ENCODE measurements at regions not wholly inside any gene's neighbourhood (a gene's known extent, or its start where the extent isn't known, plus 50 kb on each side); places are given as distances from the start of the nearest gene placed in this dataset.

GRCh38 chr12:58302487-58303011 lies 361.2 kb downstream of the ATP23 start:
- no peak overlapping the region for H3K27ac ChIP-seq
- no peaks in the 10 kb centered on the region for H3K36me3 ChIP-seq
- no peak for TF ChIP-seq CTCF (IDR thresholded peaks at IDR 0.05)
- H3K4me1 ChIP-seq (ENCODE audit: control insufficient read depth in 1 of 2, low read depth in 2 of 2), result no peaks in the 10 kb centered on the region
- no peak for DNase-seq (ENCODE audit: low spot score)
- H3K27me3 ChIP-seq (replicated peaks; ENCODE audit: insufficient read depth), result no peaks in the 10 kb centered on the region
- H3K4me3 ChIP-seq, result no peak overlapping the region
- no peaks in the 10 kb centered on the region for H3K9me3 ChIP-seq
- no peak for ATAC-seq (ENCODE audit: insufficient number of reproducible peaks, low FRiP score, low read depth)

- ATAC-seq (ENCODE audit: insufficient number of reproducible peaks, low FRiP score, low read depth), result no peak
- Histone ChIP-seq H3K36me3 (no peaks in the 10 kb centered on the region), H3K27me3 (replicated peaks; ENCODE audit: insufficient read depth) (no peaks in the 10 kb centered on the region), H3K4me1 (ENCODE audit: control insufficient read depth in 1 of 2, low read depth in 2 of 2) (peaks cover 6 to 16% of the 10 kb centered on the region in 2 donors), H3K27ac (no peak overlapping the region), H3K9me3 (no peaks in the 10 kb centered on the region), H3K4me3 (no peak overlapping the region)
- no peak for TF ChIP-seq CTCF (IDR thresholded peaks at IDR 0.05)
- no peak for DNase-seq (ENCODE audit: low spot score)
Measured at GRCh38 chr12:58306266-58307000, 365.1 kb downstream of the ATP23 start.

GRCh38 chr12:58309806-58310205 lies 368.4 kb downstream of the ATP23 start:
- Histone ChIP-seq H3K36me3 (no peaks in the 10 kb centered on the region), H3K9me3 (no peaks in the 10 kb centered on the region), H3K4me1 (ENCODE audit: control insufficient read depth in 1 of 2, low read depth in 2 of 2) (peaks cover 6 to 16% of the 10 kb centered on the region in 2 donors), H3K4me3 (no peak overlapping the region), H3K27me3 (replicated peaks; ENCODE audit: insufficient read depth) (no peaks in the 10 kb centered on the region), H3K27ac (no peak overlapping the region)
- ATAC-seq (ENCODE audit: insufficient number of reproducible peaks, low FRiP score, low read depth) (no peak), DNase-seq (ENCODE audit: low spot score) (no peak)
- TF ChIP-seq CTCF (IDR thresholded peaks at IDR 0.05), result no peak

GRCh38 chr12:58310368-58310767 lies 369.0 kb downstream of the ATP23 start:
- Histone ChIP-seq H3K4me1 (ENCODE audit: control insufficient read depth in 1 of 2, low read depth in 2 of 2) (peaks cover 6 to 16% of the 10 kb centered on the region in 2 donors), H3K9me3 (no peaks in the 10 kb centered on the region), H3K36me3 (no peaks in the 10 kb centered on the region), H3K4me3 (no peak overlapping the region), H3K27me3 (replicated peaks; ENCODE audit: insufficient read depth) (no peaks in the 10 kb centered on the region), H3K27ac (no peak overlapping the region)
- ATAC-seq (ENCODE audit: insufficient number of reproducible peaks, low FRiP score, low read depth) (no peak), DNase-seq (ENCODE audit: low spot score) (no peak)
- TF ChIP-seq CTCF (IDR thresholded peaks at IDR 0.05), result no peak

GRCh38 chr12:58310809-58311622 lies 369.6 kb downstream of the ATP23 start:
- Histone ChIP-seq H3K27ac (no peak overlapping the region), H3K4me1 (ENCODE audit: control insufficient read depth in 1 of 2, low read depth in 2 of 2) (peaks cover 6 to 16% of the 10 kb centered on the region in 2 donors), H3K27me3 (replicated peaks; ENCODE audit: insufficient read depth) (no peaks in the 10 kb centered on the region), H3K36me3 (no peaks in the 10 kb centered on the region), H3K4me3 (no peak overlapping the region), H3K9me3 (no peaks in the 10 kb centered on the region)
- no peak for TF ChIP-seq CTCF (IDR thresholded peaks at IDR 0.05)
- ATAC-seq (ENCODE audit: insufficient number of reproducible peaks, low FRiP score, low read depth), result peak; percentile 95
- DNase-seq (ENCODE audit: low spot score), result no peak

All from thoracic aorta (tissue), 2 donors.